HG03432 (cell line): ENCODE measurements at regions not wholly inside any gene's neighbourhood (a gene's known extent, or its start where the extent isn't known, plus 50 kb on each side); places are given as distances from the start of the nearest gene placed in this dataset.

ENCODE experiments used
- ATAC-seq: cut with Tn5 transposase; IDR thresholded peaks from one replicate; pipeline ENCODE4 v1.9.1; 2021; ENCODE audit warnings: mild to moderate bottlenecking, moderate library complexity; ENCODE audit not compliant: unreplicated experiment

- no peak for ATAC-seq
Observed at GRCh38 chr19:31594701-31595100, 245.5 kb upstream of the TSHZ3 start.

- ATAC-seq = no peak
Observed at GRCh38 chr19:31595521-31595920, 246.3 kb upstream of the TSHZ3 start.

GRCh38 chr19:31596751-31597150, 247.5 kb upstream of the TSHZ3 start:
- no peak for ATAC-seq

- ATAC-seq = no peak
Observed at GRCh38 chr19:31597616-31598015, 248.4 kb upstream of the TSHZ3 start.

- ATAC-seq = no peak
Observed at GRCh38 chr19:31598730-31599238, 249.5 kb upstream of the TSHZ3 start.

- no peak for ATAC-seq
Observed at GRCh38 chr19:31600731-31601295, 251.6 kb upstream of the TSHZ3 start.

GRCh38 chr19:31601855-31602254, 252.6 kb upstream of the TSHZ3 start:
- no peak for ATAC-seq

GRCh38 chr19:31602548-31602947, 253.3 kb upstream of the TSHZ3 start:
- ATAC-seq = no peak

- ATAC-seq = no peak
Observed at GRCh38 chr19:31604493-31605040, 255.3 kb upstream of the TSHZ3 start.

- no peak for ATAC-seq
Observed at GRCh38 chr19:31610018-31610417, 260.8 kb upstream of the TSHZ3 start.

- ATAC-seq = no peak
Observed at GRCh38 chr19:31611046-31611877, 262.0 kb upstream of the TSHZ3 start.

GRCh38 chr19:31612873-31613272, 263.6 kb upstream of the TSHZ3 start:
- no peak for ATAC-seq

GRCh38 chr19:31613683-31614219, 264.5 kb upstream of the TSHZ3 start:
- no peak for ATAC-seq

- no peak for ATAC-seq
Observed at GRCh38 chr19:31616031-31616430, 266.8 kb upstream of the TSHZ3 start.

GRCh38 chr19:31617010-31617585, 267.9 kb upstream of the TSHZ3 start:
- ATAC-seq = no peak

- ATAC-seq = no peak
Observed at GRCh38 chr19:31625056-31625455, 275.8 kb upstream of the TSHZ3 start.

- no peak for ATAC-seq
Observed at GRCh38 chr19:31625575-31625974, 276.3 kb upstream of the TSHZ3 start.

GRCh38 chr19:31626941-31627340, 277.7 kb upstream of the TSHZ3 start:
- no peak for ATAC-seq

- ATAC-seq = no peak
Observed at GRCh38 chr19:31627620-31628365, 278.6 kb upstream of the TSHZ3 start.

GRCh38 chr19:31629579-31630363, 280.5 kb upstream of the TSHZ3 start:
- no peak for ATAC-seq
